Skin epidermis (tissue), 12 donors: ENCODE measurements at regions not wholly inside any gene's neighbourhood (a gene's known extent, or its start where the extent isn't known, plus 50 kb on each side); places are given as distances from the start of the nearest gene placed in this dataset.

Source experiments
- H3K27ac ChIP-seq, 21 experiments: fragments of 200-600 bp; sonication (generic) in 11 of 21; one replicate each; pipeline ENCODE4 v1.5.0; 2020; ENCODE audit warnings: mild to moderate bottlenecking in 3 of 21, inconsistent platforms in 2 of 21, moderate library complexity in 2 of 21
- H3K4me3 ChIP-seq, 7 experiments: fragments of 200-600 bp; sonication (generic) in 2 of 7; one replicate each; pipeline ENCODE4 v1.5.0; 2020; ENCODE audit warnings: inconsistent platforms in 2 of 7, mild to moderate bottlenecking in 2 of 7, moderate library complexity in 1 of 7

DNA sequence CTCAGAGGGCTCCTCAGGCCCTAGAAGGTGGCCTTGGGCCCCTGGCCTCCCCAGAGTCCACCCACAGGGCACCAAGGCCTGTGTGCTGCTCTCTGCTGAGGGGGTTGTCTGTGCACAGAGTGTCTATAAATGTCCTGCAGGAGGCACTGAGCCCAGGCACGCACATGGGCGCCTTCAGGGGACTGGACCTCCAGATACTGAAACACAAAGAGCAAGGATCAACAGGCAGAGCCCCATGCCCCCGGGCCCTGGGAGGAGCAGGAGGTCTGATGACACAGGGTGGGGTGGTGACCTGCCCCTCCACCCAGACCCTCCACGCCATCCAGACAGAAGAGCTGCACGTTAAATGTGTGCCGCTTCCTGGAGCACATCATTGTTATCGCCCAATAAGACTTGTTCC, 64.6 kb upstream of the SIMC1 start:
- H3K27ac ChIP-seq, result no peak overlapping the region
- H3K4me3 ChIP-seq, result no peak overlapping the region

DNA sequence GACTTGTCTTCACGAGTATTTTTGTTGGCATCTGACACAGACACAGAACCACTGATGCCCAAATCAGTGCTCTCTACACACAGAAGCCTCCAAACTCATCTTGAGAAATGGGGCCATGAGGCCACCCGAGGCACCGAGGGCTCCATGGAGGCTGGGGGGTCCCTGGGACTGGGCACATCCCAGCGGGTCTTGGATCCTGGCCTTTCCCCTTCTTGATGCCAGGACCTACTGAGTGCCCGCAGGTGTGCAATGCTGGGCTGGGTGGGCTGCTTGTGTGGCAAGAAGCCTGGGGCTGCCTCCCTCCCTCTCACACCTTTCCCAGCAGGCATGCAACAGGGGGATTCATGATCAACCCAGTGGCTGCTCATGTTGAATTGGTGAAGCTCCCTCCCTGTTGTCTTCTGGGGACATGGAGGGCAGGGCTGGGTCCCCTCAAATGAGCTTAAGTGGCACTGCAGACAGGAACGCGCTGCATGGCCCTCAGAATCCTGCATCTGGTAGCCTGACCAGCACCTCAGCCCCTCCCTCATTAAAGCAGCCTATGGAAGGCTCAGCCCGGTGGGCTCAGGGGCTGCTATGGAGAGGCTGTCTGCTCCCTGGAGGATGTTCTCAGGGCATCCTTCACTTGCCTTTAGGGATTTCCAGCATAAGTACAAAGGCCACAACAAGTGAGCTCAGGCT, 63.7 kb upstream of the SIMC1 start:
- no peak overlapping the region for H3K27ac ChIP-seq
- no peak overlapping the region for H3K4me3 ChIP-seq

DNA sequence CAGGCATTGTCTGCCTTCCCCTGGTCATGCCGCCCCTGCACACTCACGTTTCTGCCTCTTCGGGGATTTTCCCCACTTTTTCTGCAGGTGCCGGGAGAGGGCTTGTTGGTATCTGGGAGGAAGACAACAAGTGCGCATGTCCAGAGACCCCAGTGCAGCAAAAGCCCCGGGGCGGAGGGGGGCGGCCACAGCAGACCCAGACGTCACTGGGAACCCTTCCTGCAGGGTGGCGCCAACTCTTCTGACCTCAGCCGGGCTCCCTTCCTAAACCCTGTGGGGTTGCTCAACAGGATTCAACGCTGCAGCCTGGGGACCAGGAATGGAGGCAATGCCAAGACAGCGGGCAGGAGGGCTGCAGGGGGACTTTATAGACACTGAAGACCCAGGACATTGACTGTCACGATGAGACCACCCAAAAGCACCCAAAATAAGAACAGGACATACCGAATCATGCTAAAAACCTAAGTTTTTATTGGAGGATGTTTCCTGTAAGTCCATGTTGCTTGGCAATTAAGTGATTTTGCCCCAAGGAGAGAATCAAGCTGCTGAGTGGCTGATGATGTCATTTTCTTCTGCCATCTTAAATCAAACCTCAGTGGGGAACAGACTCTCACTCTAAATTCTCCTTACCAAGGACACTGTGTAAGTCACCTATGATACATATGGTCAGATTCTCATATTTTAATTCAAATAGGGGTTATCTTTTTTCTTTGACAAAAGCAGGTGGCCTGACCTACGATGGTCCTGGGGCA, 62.9 kb upstream of the SIMC1 start:
- H3K4me3 ChIP-seq, result no peak overlapping the region
- H3K27ac ChIP-seq, result no peak overlapping the region

DNA sequence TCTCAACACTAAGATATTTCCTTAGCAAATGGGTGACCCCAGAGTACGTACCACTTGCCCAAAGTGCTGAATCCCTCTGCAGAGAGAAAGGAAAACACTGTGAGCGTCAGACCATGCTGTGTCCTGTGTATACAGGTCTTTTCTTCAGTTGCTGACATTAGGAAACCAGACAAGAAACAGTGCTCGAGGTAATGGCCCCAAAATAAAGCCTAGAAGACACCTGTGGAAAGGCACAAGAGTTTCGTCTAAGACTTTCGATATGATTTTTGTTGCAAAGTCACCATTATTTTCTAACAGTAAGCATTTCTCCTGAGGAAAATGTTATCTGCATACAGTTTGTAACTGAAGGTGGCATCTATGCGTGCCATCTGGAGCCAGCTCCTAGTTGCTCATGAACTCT, 62.0 kb upstream of the SIMC1 start:
- Histone ChIP-seq H3K27ac (no peak overlapping the region), H3K4me3 (no peak overlapping the region)

DNA sequence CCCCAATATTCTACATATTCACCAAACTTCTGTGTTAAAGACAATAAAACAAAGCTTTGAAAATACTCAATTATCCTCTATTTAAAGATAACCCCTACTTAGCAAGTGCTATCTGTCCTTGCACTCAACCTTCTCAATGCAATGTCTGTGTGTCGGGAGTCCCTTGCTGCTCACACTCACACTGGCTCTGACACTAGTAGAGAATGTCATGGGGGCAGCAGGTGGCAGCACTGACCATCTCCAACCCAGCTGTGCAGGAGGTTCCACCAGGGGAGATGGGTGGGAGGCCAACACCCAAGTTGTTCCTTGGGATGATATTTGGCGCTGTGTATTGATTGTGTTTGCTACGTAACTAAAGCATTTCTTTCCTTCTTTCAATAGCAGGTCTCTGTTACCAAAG, 59.4 kb upstream of the SIMC1 start:
- H3K4me3 ChIP-seq, result no peak overlapping the region
- H3K27ac ChIP-seq, result no peak overlapping the region

DNA sequence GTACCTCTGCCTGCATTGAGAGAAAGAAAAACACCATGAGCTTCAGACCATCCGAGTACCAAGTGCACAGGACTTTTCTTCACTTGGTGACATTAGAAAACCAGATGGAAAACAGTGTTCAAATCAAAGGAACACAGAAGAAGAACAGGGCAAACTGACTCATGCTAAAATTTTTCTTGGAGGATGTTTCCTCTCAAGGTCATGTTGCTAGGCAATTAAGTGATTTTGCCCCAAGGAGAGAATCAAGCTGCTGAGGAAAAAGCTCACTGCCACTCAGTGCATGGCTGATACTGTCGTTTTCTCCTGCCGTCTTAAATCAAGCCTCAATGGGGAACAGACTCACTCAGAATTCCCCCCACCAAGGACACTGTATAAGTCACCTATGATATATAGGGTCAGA, 57.9 kb upstream of the SIMC1 start:
- H3K27ac ChIP-seq, result no peak overlapping the region
- H3K4me3 ChIP-seq, result no peak overlapping the region

DNA sequence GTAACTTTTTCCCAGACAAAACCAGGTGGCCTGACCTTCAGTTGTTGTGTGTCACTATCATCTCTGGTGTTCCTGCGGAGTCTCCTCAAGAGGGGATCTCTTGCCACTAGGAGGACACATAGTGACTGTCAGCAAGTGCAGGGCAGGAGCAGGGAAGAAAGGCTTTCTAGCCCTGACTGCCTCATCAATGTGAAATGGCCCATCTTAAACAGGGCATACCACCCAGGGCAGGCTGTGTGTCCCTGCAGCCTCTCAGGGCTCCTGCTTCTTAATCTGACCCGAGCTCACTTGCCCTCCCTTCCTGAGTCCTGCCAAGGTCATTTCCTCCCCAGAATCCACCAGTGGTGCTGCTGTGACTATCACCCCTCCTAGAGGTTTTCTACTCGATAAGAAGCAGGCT, 57.4 kb upstream of the SIMC1 start:
- Histone ChIP-seq H3K27ac (no peak overlapping the region), H3K4me3 (no peak overlapping the region)

DNA sequence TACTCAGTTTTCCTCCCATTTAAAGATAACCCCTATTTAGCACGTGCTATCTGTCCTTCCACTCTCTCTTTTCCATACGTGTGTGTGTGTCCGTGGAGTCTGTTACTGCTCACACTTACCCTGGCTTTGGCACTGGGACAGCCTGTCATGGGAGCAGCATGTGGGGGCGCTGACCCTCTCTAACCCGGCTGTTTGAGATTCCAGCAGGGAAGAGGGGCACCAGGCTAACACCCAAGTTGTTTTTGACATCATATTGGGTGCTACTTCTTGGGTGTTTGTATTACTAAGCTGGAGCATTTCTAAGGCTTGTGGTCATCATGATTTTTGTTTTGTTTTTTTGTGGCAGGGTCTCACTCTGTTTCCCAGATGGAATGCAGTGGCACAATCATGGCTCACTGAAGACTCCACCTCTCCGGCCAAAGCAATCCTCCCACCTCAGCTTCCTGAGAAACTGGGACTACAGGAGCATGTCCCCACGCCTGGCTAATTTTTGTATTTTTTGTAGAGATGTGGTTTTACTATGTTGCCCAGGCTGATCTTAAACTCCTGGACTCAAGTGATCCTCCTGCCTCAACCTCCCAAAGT, 56.9 kb upstream of the SIMC1 start:
- Histone ChIP-seq H3K27ac (no peak overlapping the region), H3K4me3 (no peak overlapping the region)

DNA sequence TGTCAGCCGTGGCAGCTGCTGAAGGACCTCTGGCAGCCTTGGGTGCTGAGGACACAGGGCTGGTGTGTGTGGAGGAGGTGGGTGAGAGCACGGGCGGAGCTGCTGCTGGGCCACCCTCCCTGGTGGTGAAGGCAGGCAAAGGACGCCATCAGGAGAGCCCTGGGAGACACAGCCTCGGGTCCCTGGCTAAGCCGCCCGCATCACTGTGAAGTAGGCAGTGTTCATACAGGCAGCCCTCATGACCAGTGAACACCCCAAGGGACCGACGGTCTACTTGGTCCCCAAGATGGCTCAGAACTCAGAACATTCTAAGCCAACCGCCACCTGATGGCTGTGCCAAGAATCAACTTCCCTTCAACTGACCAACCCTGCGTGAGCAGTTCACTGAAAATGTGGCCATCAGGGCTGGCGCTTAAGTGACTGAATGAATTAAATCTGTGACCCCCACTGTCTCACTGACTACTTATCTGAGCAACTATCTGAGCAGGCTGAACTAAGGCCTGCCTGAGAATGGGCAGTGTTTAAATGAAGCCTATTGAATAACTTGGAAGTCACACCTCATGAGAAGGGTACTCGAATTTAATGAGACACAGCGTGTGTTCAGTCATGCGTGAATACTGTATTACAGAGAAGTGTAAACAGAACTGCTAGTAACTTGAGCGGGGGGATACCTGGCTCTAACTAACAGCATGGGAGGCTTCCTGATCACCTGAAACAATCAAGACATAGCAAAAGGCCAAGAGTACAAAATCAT, 54.7 kb upstream of the SIMC1 start:
- Histone ChIP-seq H3K4me3 (no peak overlapping the region), H3K27ac (no peak overlapping the region)

DNA sequence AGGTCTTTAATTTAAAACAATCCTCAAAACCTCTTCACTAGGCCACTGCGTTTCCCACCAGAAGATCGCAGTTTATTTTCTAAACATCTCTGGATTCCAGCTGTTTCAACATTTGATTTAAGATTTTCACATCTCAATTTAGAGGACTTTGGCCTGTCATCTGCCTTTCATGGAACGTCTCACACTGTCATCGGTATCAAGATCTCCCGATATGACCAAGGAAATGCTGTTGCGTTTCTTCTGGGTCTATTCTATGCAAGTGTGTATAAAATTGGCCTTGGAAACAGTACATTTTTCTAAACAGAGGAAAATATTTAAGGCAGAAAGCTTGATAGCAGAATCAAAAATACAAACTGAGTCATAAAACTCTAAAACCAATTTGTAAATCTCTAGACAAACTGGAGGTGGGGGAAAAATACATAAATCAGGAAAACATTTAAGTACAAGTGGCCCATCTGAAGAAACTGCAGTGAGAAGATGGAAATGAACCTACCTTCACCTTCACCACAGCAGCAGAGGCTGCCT, 53.6 kb upstream of the SIMC1 start:
- Histone ChIP-seq H3K4me3 (no peak overlapping the region), H3K27ac (no peak overlapping the region)

DNA sequence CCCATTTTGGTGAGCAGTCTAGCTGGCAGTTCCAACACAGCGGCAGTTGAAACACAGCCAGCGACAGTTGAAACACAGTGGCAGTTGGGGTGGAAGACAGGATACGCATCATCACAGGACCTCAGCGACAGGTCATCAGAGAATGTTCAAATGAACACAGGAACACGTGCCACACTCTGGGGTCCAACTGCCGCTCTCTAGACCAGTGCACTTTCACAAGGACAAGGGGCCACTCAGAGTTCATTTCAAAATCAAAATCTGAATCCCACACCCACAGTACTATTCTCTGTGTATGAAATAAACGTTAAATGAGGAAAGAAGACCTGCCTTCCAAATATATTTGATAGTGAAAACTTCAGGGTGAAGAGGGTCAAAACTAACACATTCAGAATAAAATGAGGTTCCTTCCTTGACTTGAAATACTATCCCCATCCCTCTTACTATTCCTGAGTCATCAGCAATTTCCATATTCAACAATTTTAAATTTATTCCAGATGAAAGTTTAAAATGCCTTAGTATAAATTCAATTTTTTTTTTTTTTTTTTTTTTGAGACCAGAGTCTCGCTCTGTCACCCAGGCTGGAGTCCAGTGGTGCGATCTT, 53.0 kb upstream of the SIMC1 start:
- H3K27ac ChIP-seq, result no peak overlapping the region

DNA sequence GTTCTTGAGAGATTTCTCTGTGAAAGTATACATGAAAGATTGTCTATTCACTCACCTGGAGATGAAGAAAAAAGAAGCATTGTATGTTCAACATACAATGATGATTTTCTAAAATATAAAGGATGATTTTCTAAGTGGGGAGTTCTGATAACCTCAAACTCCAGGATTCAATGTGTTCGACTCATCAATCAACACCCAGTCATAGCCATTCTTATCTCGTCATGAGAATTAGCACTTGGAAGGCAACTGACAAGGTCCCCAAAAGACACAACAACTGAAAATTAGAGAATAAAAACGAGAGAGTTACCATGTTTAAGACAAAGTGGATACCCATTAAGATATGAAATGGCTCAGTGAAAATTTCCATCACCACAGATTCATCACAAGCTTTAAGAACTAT, 52.1 kb upstream of the SIMC1 start:
- Histone ChIP-seq H3K4me3 (no peak overlapping the region), H3K27ac (no peak overlapping the region)

More for the DNA sequence above, 53.0 kb upstream of the SIMC1 start:
- H3K4me3 ChIP-seq, result no peak overlapping the region

DNA sequence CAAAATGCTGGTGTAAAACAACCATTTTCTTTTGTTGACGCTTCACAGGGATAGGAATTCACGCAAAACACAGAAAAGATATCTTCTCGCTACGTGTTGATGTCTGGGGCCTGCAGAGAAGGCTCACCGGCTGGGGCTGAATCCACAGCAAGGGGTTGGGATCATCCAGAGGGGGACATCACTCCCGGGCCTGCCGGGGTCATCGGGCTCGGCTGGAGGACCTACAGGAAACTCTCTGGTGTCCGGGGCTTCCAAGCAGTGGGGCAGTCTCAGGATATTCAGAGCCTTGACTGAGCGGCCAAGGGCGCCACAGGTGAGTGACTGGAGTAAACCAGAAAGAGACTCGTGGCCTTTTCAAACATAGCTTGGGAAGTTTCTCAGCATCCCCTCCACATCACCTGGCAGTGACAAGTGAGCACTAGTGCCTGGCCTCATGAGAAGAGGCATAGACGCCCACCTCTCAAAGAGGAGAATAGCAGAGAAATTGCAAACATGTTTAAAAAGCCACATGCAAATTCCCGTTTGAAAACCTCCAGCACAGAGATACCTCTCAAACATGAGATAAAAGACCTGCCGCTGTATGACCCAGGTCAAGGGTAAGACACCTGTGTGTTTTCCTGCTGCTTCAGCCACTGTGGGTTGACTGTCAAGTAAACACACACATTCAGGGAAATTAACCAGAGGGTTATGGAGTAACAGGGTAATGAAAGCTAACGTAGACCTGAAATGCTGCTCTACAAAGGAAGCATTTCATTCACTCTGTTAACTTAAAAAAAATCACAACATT, 50.8 kb upstream of the SIMC1 start:
- no peak overlapping the region for H3K27ac ChIP-seq
- no peak overlapping the region for H3K4me3 ChIP-seq

DNA sequence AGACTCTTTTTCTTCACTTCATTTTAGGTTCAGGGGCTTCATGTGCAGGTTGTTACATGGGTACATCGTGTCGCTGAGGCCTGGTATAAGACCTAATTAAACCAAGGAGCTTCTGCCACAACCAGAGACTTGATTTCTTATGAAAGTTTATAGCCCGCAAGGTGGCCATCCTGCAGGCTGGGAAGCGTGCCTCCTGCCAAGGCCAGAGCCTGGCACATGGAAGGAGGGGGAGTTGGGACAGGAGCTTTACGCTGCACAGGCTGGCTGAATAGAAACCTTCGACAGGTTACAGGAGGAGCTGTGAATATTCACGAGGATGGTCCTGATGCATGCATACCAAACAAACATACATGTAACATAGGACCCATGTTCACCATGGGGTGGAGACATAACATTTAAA, 50.1 kb upstream of the SIMC1 start:
- Histone ChIP-seq H3K27ac (no peak overlapping the region), H3K4me3 (no peak overlapping the region)
